PFSK-1 (cell line): ENCODE measurements at regions not wholly inside any gene's neighbourhood (a gene's known extent, or its start where the extent isn't known, plus 50 kb on each side); places are given as distances from the start of the nearest gene placed in this dataset.

Experiments used
- FOXP2 ChIP-seq: optimal IDR thresholded peaks from 2 replicates; pipeline ENCODE3; 2011; ENCODE audit warnings: borderline replicate concordance, control low read depth, inconsistent platforms; ENCODE audit not compliant: insufficient read depth; ENCODE audit errors: extremely low read length, extremely low read depth
- POLR2AphosphoS5 ChIP-seq: IDR thresholded peaks from 2 replicates; pipeline ENCODE4 v1.6.1; 2012; ENCODE audit warnings: low read depth, mild to moderate bottlenecking, control low read depth, low read length, moderate library complexity
- REST ChIP-seq, 2 experiments: IDR thresholded peaks; 2 replicates each; pipeline versions ENCODE4 v1.6.1 to v1.8.0; 2011 to 2012; ENCODE audit warnings: low read depth in 2 of 2, low read length in 2 of 2, control low read depth in 1 of 2, inconsistent platforms in 1 of 2, mild to moderate bottlenecking in 1 of 2, moderate library complexity in 1 of 2; ENCODE audit not compliant: insufficient read depth in 1 of 2
- SIN3A ChIP-seq: IDR thresholded peaks from 2 replicates; pipeline ENCODE4 v1.6.1; 2012; ENCODE audit warnings: mild to moderate bottlenecking, low read length, moderate library complexity, borderline replicate concordance; ENCODE audit not compliant: insufficient read depth
- TAF1 ChIP-seq: IDR thresholded peaks from 2 replicates; pipeline ENCODE4 v1.6.1; 2012; ENCODE audit warnings: low read length, control low read depth, borderline replicate concordance; ENCODE audit not compliant: insufficient read depth

GRCh38 chr6:168983925-168984324 is 269.7 kb downstream of the THBS2 start:
- TF ChIP-seq TAF1 (no peak), POLR2AphosphoS5 (no peak), REST (IDR thresholded peaks at IDR 0.05; ENCODE audit: insufficient read depth in 1 of 2, low read depth in 2 of 2, low read length in 2 of 2) (no peak), SIN3A (no peak), FOXP2 (no peak)
